ENCODE measurements at regions not wholly inside any gene's neighbourhood (a gene's known extent, or its start where the extent isn't known, plus 50 kb on each side); places are given as distances from the start of the nearest gene placed in this dataset.

GRCh38 chr9:615756-616155 lies 225.7 kb upstream of the DMRT1 start:
- Histone ChIP-seq H3K4me3 (no peak overlapping the region), H3K27ac (ENCODE audit: control insufficient read depth, insufficient read depth) (no peak overlapping the region), H3K4me1 (ENCODE audit: control insufficient read depth, insufficient read depth, low read length) (no peaks in the 10 kb centered on the region), H3K9ac (ENCODE audit: control insufficient read depth, insufficient read depth, low read length) (no peak overlapping the region), H3K36me3 (ENCODE audit: control insufficient read depth in 2 of 2, insufficient read depth in 2 of 2, low read length in 1 of 2) (no peaks in the 10 kb centered on the region), H3K4me2 (ENCODE audit: control insufficient read depth, insufficient read depth) (no peak overlapping the region), H3K79me2 (ENCODE audit: control insufficient read depth, insufficient read depth, low read length) (no peaks in the 10 kb centered on the region), H4K20me1 (ENCODE audit: control insufficient read depth, insufficient read depth) (no peaks in the 10 kb centered on the region), H3K9me3 (replicated peaks; ENCODE audit: control insufficient read depth, insufficient read depth, low read length) (no peaks in the 10 kb centered on the region), H3K27me3 (replicated peaks in 1 of 2; ENCODE audit: control insufficient read depth in 2 of 2, insufficient read depth in 2 of 2, low read length in 1 of 2) (no peaks in the 10 kb centered on the region; a peak in 1 of 4 replicates), H2AFZ (ENCODE audit: control insufficient read depth, low read depth, low read length) (no peak overlapping the region)
- 12% methylated on average over 3 of the region's 3 CpGs for WGBS (ENCODE audit: insufficient coverage, insufficient replicate concordance, low lambda C conversion rate, missing lambda C conversion rate)
- no TSS peak for BruUV-seq (replicated peaks)
- DNase-seq (ENCODE audit: low read depth, low spot score) (no peak), FAIRE-seq (no peak), ATAC-seq (no peak)
- ChIA-PET RAD21 (ENCODE audit: unreplicated experiment) (interaction anchor here (1.2 kb wide), 1 partner anchor 394 kb away, joined by 3 read pairs; no protein-coding TSS in a partner anchor), SMC1A (ENCODE audit: uncharacterized antibody, unreplicated experiment) (interaction anchor here (0.9 to 3.8 kb wide), 4 partner anchors 122 to 392 kb away, joined by 3 to 29 read pairs (median 4); no protein-coding TSS in a partner anchor), POLR2A (no interaction called here), CTCF (interaction anchor here (0.7 to 2.1 kb wide), 7 partner anchors 10 to 393 kb away, joined by 3 to 15 read pairs (median 4); no protein-coding TSS in a partner anchor)
- in situ Hi-C loops (cut with MboI): no loop called here
- TF ChIP-seq SREBF1 (IDR thresholded peaks at IDR 0.05; ENCODE audit: low read length) (no peak), RUNX3 (IDR thresholded peaks at IDR 0.05; ENCODE audit: low read length) (no peak), LARP7 (IDR thresholded peaks at IDR 0.05) (no peak), ZBTB11 (CRISPR knock-in tag; IDR thresholded peaks at IDR 0.05) (no peak), STAT1 (conservative IDR thresholded peaks at IDR 0.05) (no peak), ZBTB33 (IDR thresholded peaks at IDR 0.05) (no peak), ATF7 (IDR thresholded peaks at IDR 0.05; ENCODE audit: low read depth) (no peak), EED (IDR thresholded peaks at IDR 0.05; ENCODE audit: low read depth) (no peak), ETV6 (conservative IDR thresholded peaks at IDR 0.05 in 1 of 2, IDR thresholded peaks at IDR 0.05 in 1 of 2; ENCODE audit: borderline replicate concordance in 1 of 2, low read depth in 1 of 2) (no peak), JUNB (IDR thresholded peaks at IDR 0.05) (no peak), ATF3 (IDR thresholded peaks at IDR 0.05; ENCODE audit: borderline replicate concordance, extremely low read depth, low read depth, low read length) (no peak), SMAD5 (IDR thresholded peaks at IDR 0.05; ENCODE audit: low read depth) (no peak), POLR2A (IDR thresholded peaks at IDR 0.05; ENCODE audit: low read depth, low read length) (no peak), KLF5 (IDR thresholded peaks at IDR 0.05; ENCODE audit: partially characterized antibody) (no peak), CEBPZ (IDR thresholded peaks at IDR 0.05; ENCODE audit: low read depth, low read length) (no peak), SRF (IDR thresholded peaks at IDR 0.05; ENCODE audit: low read depth in 2 of 2, low read length in 2 of 2) (no peak), ZNF622 (IDR thresholded peaks at IDR 0.05) (no peak), TARDBP (IDR thresholded peaks at IDR 0.05; ENCODE audit: borderline replicate concordance) (no peak)
- intact Hi-C loops (cut with micrococcal nuclease; ENCODE audit: unreplicated experiment): loop anchor here (2.0 kb wide), 3 partner anchors 141 to 389 kb away; no protein-coding TSS in a partner anchor

Data from GM12878 (cell line).